DND-41 (cell line): ENCODE measurements at regions not wholly inside any gene's neighbourhood (a gene's known extent, or its start where the extent isn't known, plus 50 kb on each side); places are given as distances from the start of the nearest gene placed in this dataset.

ENCODE experiments used
- ATAC-seq: fragments of 200-7000 bp; cut with Tn5 transposase; 3 replicates; pipeline ENCODE4 v1.9.1; 2021; ENCODE audit warnings: low read depth; ENCODE audit not compliant: insufficient read depth
- DNase-seq: peaks from one replicate; pipeline ENCODE4 v3.0.0-alpha.2; 2020
- H2AFZ ChIP-seq: 2 replicates; pipeline ENCODE4 v1.6.0; 2012; ENCODE audit warnings: low read depth, low read length
- H3K27ac ChIP-seq: 2 replicates; pipeline ENCODE4 v1.5.1; 2012; ENCODE audit warnings: low read length, inconsistent platforms
- H3K27me3 ChIP-seq: fragments of 200-600 bp; sonication (generic); 2 replicates; pipeline ENCODE4 v1.6.0; 2012; ENCODE audit warnings: low read length, mild to moderate bottlenecking, inconsistent platforms; ENCODE audit not compliant: insufficient read depth, poor library complexity
- H3K36me3 ChIP-seq: 2 replicates; pipeline ENCODE4 v1.5.1; 2012; ENCODE audit warnings: low read length, inconsistent platforms; ENCODE audit not compliant: insufficient read depth
- H3K4me1 ChIP-seq: 2 replicates; pipeline ENCODE4 v1.5.1; 2012; ENCODE audit warnings: mild to moderate bottlenecking, low read length; ENCODE audit not compliant: insufficient read depth
- H3K4me2 ChIP-seq: 2 replicates; pipeline ENCODE4 v1.6.0; 2012; ENCODE audit warnings: mild to moderate bottlenecking, moderate library complexity, low read length, inconsistent platforms; ENCODE audit not compliant: insufficient read depth
- H3K4me3 ChIP-seq, 2 experiments: fragments of 200-600 bp in 1 of 2; shearing (Covaris generic) in 1 of 2; 2 replicates each; pipeline ENCODE4 v1.5.1; 2012 to 2016; ENCODE audit warnings: inconsistent platforms in 2 of 2, low read length in 2 of 2, mild to moderate bottlenecking in 2 of 2, low read depth in 1 of 2, moderate library complexity in 1 of 2
- H3K79me2 ChIP-seq: 2 replicates; pipeline ENCODE4 v1.6.0; 2012; ENCODE audit warnings: low read length, inconsistent platforms; ENCODE audit not compliant: insufficient read depth
- H3K9ac ChIP-seq: 2 replicates; pipeline ENCODE4 v1.6.0; 2012; ENCODE audit warnings: low read depth, mild to moderate bottlenecking, inconsistent platforms, low read length, moderate library complexity
- H3K9me3 ChIP-seq: 2 replicates; pipeline ENCODE4 v1.5.1; 2012; ENCODE audit warnings: low read length, moderate library complexity, mild to moderate bottlenecking, inconsistent platforms; ENCODE audit not compliant: insufficient read depth, severe bottlenecking
- H4K20me1 ChIP-seq: 2 replicates; pipeline ENCODE4 v1.6.0; 2012; ENCODE audit warnings: low read length; ENCODE audit not compliant: insufficient read depth
- CTCF ChIP-seq: IDR thresholded peaks from 2 replicates; pipeline ENCODE4 v1.5.1; 2012; ENCODE audit warnings: borderline replicate concordance, low read length, moderate library complexity, mild to moderate bottlenecking; ENCODE audit not compliant: poor library complexity, severe bottlenecking; ENCODE audit errors: extremely low read depth
- EZH2 ChIP-seq: IDR thresholded peaks from 3 replicates; pipeline ENCODE4 v1.6.1; 2012; ENCODE audit warnings: borderline replicate concordance, low read depth, mild to moderate bottlenecking, moderate library complexity, low read length, inconsistent platforms; ENCODE audit not compliant: severe bottlenecking

GRCh38 chr6:103047567-103047966 is 1654.1 kb downstream of the GRIK2 start:
- Histone ChIP-seq H2AFZ (no peak overlapping the region), H3K27me3 (no peaks in the 10 kb centered on the region), H3K36me3 (no peaks in the 10 kb centered on the region), H3K9me3 (no peaks in the 10 kb centered on the region), H3K9ac (no peak overlapping the region), H4K20me1 (no peaks in the 10 kb centered on the region), H3K4me1 (no peaks in the 10 kb centered on the region), H3K79me2 (no peaks in the 10 kb centered on the region), H3K27ac (no peak overlapping the region), H3K4me3 (no peak overlapping the region), H3K4me2 (no peak overlapping the region)
- no peak for ATAC-seq
- TF ChIP-seq CTCF (no peak), EZH2 (no peak)
- no peak for DNase-seq

- Histone ChIP-seq H3K4me1 (no peaks in the 10 kb centered on the region), H4K20me1 (no peaks in the 10 kb centered on the region), H3K79me2 (no peaks in the 10 kb centered on the region), H3K9me3 (no peaks in the 10 kb centered on the region), H3K27ac (no peak overlapping the region), H3K27me3 (no peaks in the 10 kb centered on the region), H3K36me3 (no peaks in the 10 kb centered on the region), H3K4me2 (no peak overlapping the region), H2AFZ (no peak overlapping the region), H3K4me3 (no peak overlapping the region), H3K9ac (no peak overlapping the region)
- TF ChIP-seq CTCF (no peak), EZH2 (no peak)
- no peak for ATAC-seq
- DNase-seq = no peak
These were observed 1648.8 kb downstream of the GRIK2 start for GRCh38 chr6:103042336-103042735.

- DNase-seq (no peak), ATAC-seq (no peak)
- no peaks in the 10 kb centered on the region for H3K36me3 ChIP-seq
- H3K9ac ChIP-seq = no peak overlapping the region
- H3K79me2 ChIP-seq = no peaks in the 10 kb centered on the region
- no peaks in the 10 kb centered on the region for H3K9me3 ChIP-seq
- no peaks in the 10 kb centered on the region for H3K4me1 ChIP-seq
- TF ChIP-seq CTCF (no peak), EZH2 (no peak)
- H3K27me3 ChIP-seq = no peaks in the 10 kb centered on the region
- no peaks in the 10 kb centered on the region for H4K20me1 ChIP-seq
- no peak overlapping the region for H3K4me2 ChIP-seq
- H3K27ac ChIP-seq = no peak overlapping the region
- H3K4me3 ChIP-seq = no peak overlapping the region
- no peak overlapping the region for H2AFZ ChIP-seq
These were observed 1643.3 kb downstream of the GRIK2 start for GRCh38 chr6:103036846-103037245.

GRCh38 chr6:103027271-103027931 is 1633.9 kb downstream of the GRIK2 start:
- no peaks in the 10 kb centered on the region for H3K79me2 ChIP-seq
- H3K9ac ChIP-seq = no peak overlapping the region
- H3K4me2 ChIP-seq = no peak overlapping the region
- H3K36me3 ChIP-seq = no peaks in the 10 kb centered on the region
- H3K4me1 ChIP-seq = no peaks in the 10 kb centered on the region
- H3K4me3 ChIP-seq = no peak overlapping the region
- H3K27me3 ChIP-seq = no peaks in the 10 kb centered on the region
- no peak overlapping the region for H2AFZ ChIP-seq
- H4K20me1 ChIP-seq = no peaks in the 10 kb centered on the region
- TF ChIP-seq EZH2 (no peak), CTCF (no peak)
- H3K27ac ChIP-seq = no peak overlapping the region
- DNase-seq = no peak
- no peak for ATAC-seq
- no peaks in the 10 kb centered on the region for H3K9me3 ChIP-seq
